GM19397 (cell line): ENCODE measurements at regions not wholly inside any gene's neighbourhood (a gene's known extent, or its start where the extent isn't known, plus 50 kb on each side); places are given as distances from the start of the nearest gene placed in this dataset.
A peak's percentile ranks its signal among the peaks of the same experiment; 100 is the strongest.
"Not testable (repeated sequence)": the region's sequence is repeated elsewhere in the genome, so short reads cannot be mapped to it uniquely, and the experiment has no call there.

Source experiments
- ATAC-seq: cut with Tn5 transposase; IDR thresholded peaks from one replicate; pipeline ENCODE4 v1.9.1; 2021; ENCODE audit warnings: mild to moderate bottlenecking, moderate library complexity; ENCODE audit not compliant: unreplicated experiment

- no peak for ATAC-seq
Measured at GRCh38 chr6:106802139-106802538, 172.4 kb downstream of the CD24 start.

- no peak for ATAC-seq
Measured at GRCh38 chr6:106801256-106801655, 171.9 kb downstream of the QRSL1 start.

GRCh38 chr6:106800379-106800778, 171.0 kb downstream of the QRSL1 start:
- no peak for ATAC-seq

GRCh38 chr6:106799031-106799894, 169.9 kb downstream of the QRSL1 start:
- peak; percentile 87 for ATAC-seq

- no peak for ATAC-seq
Measured at GRCh38 chr6:106797186-106797585, 167.8 kb downstream of the QRSL1 start.

GRCh38 chr6:106796781-106797180, 167.4 kb downstream of the QRSL1 start:
- no peak for ATAC-seq

- ATAC-seq: no peak
Measured at GRCh38 chr6:106794129-106794528, 164.8 kb downstream of the QRSL1 start.

GRCh38 chr6:106792536-106793236, 163.3 kb downstream of the QRSL1 start:
- ATAC-seq: no peak

GRCh38 chr6:106790935-106791334, 161.6 kb downstream of the QRSL1 start:
- ATAC-seq: no peak

GRCh38 chr6:106790149-106790770, 160.9 kb downstream of the QRSL1 start:
- ATAC-seq: no peak

GRCh38 chr6:106789428-106790148, 160.2 kb downstream of the QRSL1 start:
- ATAC-seq: no peak

- no peak for ATAC-seq
Measured at GRCh38 chr6:106788761-106789160, 159.4 kb downstream of the QRSL1 start.

GRCh38 chr6:106787327-106788196, 158.2 kb downstream of the QRSL1 start:
- ATAC-seq: no peak

- no peak for ATAC-seq
Measured at GRCh38 chr6:106785298-106785697, 155.9 kb downstream of the QRSL1 start.

GRCh38 chr6:106783640-106784566, 154.5 kb downstream of the QRSL1 start:
- ATAC-seq: no peak

GRCh38 chr6:106782536-106783285, 153.3 kb downstream of the QRSL1 start:
- ATAC-seq: no peak

- not testable (repeated sequence) for ATAC-seq
Measured at GRCh38 chr6:106779552-106779951, 150.2 kb downstream of the QRSL1 start.

- ATAC-seq: no peak
Measured at GRCh38 chr6:106778943-106779342, 149.6 kb downstream of the QRSL1 start.
